ENCODE measurements at regions not wholly inside any gene's neighbourhood (a gene's known extent, or its start where the extent isn't known, plus 50 kb on each side); places are given as distances from the start of the nearest gene placed in this dataset.

DNA sequence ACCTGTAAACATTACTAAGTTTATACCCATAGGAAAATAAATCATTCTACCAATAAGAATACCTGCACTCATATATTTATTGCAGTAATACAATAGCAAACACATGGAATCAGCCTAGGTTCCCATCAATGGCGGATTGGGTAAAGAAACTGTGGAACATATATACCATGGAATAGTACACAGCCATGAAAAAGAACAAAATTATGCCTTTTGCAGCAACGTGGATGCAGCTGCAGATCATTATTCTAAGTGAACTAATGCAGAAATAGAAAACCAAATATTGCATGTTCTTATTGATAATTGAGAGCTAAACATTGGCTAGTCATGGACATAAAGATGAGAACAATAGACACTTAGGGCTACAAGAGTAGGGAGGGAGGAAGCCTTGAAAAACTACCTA, 667.4 kb upstream of the WWC1 start:
- ChIA-PET CTCF (no interaction called here), POLR2A (no interaction called here)
- intact Hi-C loops (cut with micrococcal nuclease): no loop called here
- Mint-ChIP-seq H3K9me3 (peaks cover 4% of the 10 kb centered on the region), H3K4me1 (ENCODE audit: low read depth) (no peaks in the 10 kb centered on the region), H3K27ac (no peak overlapping the region), H3K4me3 (no peak overlapping the region), H3K27me3 (no peaks in the 10 kb centered on the region), H3K36me3 (ENCODE audit: low read depth) (no peaks in the 10 kb centered on the region)
- no peak for TF ChIP-seq CTCF (IDR thresholded peaks at IDR 0.05)
- DNase-seq (no peak), ATAC-seq (no peak)

GRCh38 chr5:167626341-167627123, 664.9 kb upstream of the WWC1 start:
- Mint-ChIP-seq H3K36me3 (ENCODE audit: low read depth) (no peaks in the 10 kb centered on the region), H3K9me3 (peaks cover 4% of the 10 kb centered on the region), H3K4me3 (no peak overlapping the region), H3K27me3 (no peaks in the 10 kb centered on the region), H3K27ac (no peak overlapping the region), H3K4me1 (ENCODE audit: low read depth) (no peaks in the 10 kb centered on the region)
- ChIA-PET POLR2A (interaction anchor here (0.6 kb wide), 1 partner anchor 33 kb away, joined by 4 read pairs; no protein-coding TSS in a partner anchor), CTCF (no interaction called here)
- intact Hi-C loops (cut with micrococcal nuclease): no loop called here
- TF ChIP-seq CTCF (IDR thresholded peaks at IDR 0.05): no peak
- DNase-seq: no peak
- no peak for ATAC-seq

GRCh38 chr5:167629634-167630033, 661.8 kb upstream of the WWC1 start:
- Mint-ChIP-seq H3K4me3 (no peak overlapping the region), H3K27me3 (no peaks in the 10 kb centered on the region), H3K36me3 (ENCODE audit: low read depth) (no peaks in the 10 kb centered on the region), H3K4me1 (ENCODE audit: low read depth) (no peaks in the 10 kb centered on the region), H3K9me3 (peaks cover 4% of the 10 kb centered on the region), H3K27ac (no peak overlapping the region)
- CTCF ChIA-PET: no interaction called here
- POLR2A ChIA-PET: no interaction called here
- no peak for ATAC-seq
- DNase-seq: no peak
- TF ChIP-seq CTCF (IDR thresholded peaks at IDR 0.05): no peak
- intact Hi-C loops (cut with micrococcal nuclease): no loop called here

DNA sequence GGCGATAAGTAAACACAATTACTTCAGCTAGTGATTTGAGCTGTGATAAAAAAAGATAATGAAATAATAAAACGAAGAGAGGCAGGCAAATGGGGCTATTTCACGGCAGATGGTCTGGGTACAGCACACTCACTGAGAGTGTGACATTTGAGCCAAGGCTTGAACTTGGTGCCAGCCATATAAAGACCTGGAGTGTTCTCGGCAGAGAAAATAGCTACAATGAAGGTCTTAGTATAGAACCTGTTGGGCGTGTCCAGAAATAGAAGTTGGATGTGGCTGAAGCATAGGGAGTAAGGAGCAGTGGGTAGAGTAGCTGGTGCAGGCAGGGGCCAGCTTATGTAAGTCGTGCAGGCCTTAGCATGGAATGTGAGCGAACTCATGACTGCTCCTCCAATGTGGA, 660.3 kb upstream of the WWC1 start:
- H3K36me3 Mint-ChIP-seq (ENCODE audit: low read depth): no peaks in the 10 kb centered on the region
- no peak for ATAC-seq
- intact Hi-C loops (cut with micrococcal nuclease): no loop called here
- no peak for TF ChIP-seq CTCF (IDR thresholded peaks at IDR 0.05)
- ChIA-PET POLR2A (no interaction called here), CTCF (no interaction called here)
- DNase-seq: no peak
- no peaks in the 10 kb centered on the region for H3K9me3 Mint-ChIP-seq
- no peak overlapping the region for H3K4me3 Mint-ChIP-seq
- no peak overlapping the region for H3K27ac Mint-ChIP-seq
- no peaks in the 10 kb centered on the region for H3K27me3 Mint-ChIP-seq
- H3K4me1 Mint-ChIP-seq (ENCODE audit: low read depth): no peaks in the 10 kb centered on the region

DNA sequence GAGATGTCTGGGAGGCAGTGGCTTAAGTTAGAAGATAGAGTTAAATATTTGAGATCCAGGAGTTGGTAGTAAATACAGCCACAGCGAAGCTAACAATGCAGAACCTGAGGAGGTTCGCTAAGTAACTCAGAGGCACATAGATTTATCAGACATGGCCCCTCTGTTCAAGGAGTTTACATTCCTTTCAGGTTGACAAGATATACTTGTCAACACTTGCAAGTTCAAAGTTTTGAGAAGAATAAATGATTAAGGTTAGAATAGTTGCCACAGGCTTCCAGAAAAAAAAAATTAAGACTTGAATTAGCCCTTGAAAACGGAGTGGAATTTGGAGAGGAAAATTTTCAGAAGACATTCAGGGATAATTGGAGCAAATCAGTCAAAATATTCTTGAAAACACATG, 658.3 kb upstream of the WWC1 start:
- Mint-ChIP-seq H3K27ac (no peak overlapping the region), H3K4me3 (no peak overlapping the region), H3K36me3 (ENCODE audit: low read depth) (no peaks in the 10 kb centered on the region), H3K27me3 (no peaks in the 10 kb centered on the region), H3K4me1 (ENCODE audit: low read depth) (no peaks in the 10 kb centered on the region), H3K9me3 (no peaks in the 10 kb centered on the region)
- POLR2A ChIA-PET: no interaction called here
- no peak for ATAC-seq
- CTCF ChIA-PET: no interaction called here
- no peak for DNase-seq
- intact Hi-C loops (cut with micrococcal nuclease): no loop called here
- no peak for TF ChIP-seq CTCF (IDR thresholded peaks at IDR 0.05)

Data from activated CD8-positive, alpha-beta T cell treated with anti-CD3 and anti-CD28 coated beads for 36 hours (primary cell).